ENCODE measurements at regions not wholly inside any gene's neighbourhood (a gene's known extent, or its start where the extent isn't known, plus 50 kb on each side); places are given as distances from the start of the nearest gene placed in this dataset.

DNA sequence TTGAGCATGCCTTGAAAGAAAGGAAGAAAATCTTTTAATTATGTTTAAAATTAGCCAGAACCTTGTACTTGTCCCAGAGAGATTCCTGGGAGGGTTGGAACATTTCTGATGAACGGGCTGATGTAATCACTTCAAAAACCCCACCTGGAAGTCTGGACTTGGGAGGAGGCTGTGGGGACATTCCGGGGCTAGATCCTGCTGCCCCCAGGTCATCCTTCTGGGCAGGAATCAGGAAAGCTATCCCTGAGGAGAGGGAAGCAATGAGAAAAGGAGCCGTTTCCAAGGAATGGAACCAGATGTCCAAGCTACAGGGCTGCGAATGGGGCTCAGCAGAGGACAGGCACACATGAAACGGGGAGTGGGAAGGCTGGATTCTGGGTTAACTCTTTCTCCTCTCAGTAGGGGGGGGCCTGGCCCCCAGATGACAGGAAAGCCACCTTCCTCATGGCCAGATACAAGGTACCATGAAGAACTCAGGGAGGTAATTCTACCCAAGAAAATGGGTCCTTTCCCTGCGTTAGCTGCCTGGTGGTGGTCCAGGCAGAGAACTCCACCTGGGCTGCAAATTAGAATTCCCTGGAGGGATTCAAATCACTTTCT is 280.1 kb downstream of the TCF7L2 start:
- TF ChIP-seq EZH2 (IDR thresholded peaks at IDR 0.05; ENCODE audit: borderline replicate concordance, insufficient read depth, low read length, poor library complexity, severe bottlenecking) = no peak
- TF ChIP-seq CTCF (IDR thresholded peaks at IDR 0.05; ENCODE audit: poor library complexity, severe bottlenecking) = no peak
- TF ChIP-seq RAD21 (conservative IDR thresholded peaks at IDR 0.05) = no peak
